PC-3 (cell line): ENCODE measurements at regions not wholly inside any gene's neighbourhood (a gene's known extent, or its start where the extent isn't known, plus 50 kb on each side); places are given as distances from the start of the nearest gene placed in this dataset.

Experiments
- ATAC-seq: fragments of 200-7000 bp; cut with Tn5 transposase; 2 replicates; pipeline ENCODE4 v1.9.1; 2020; ENCODE audit warnings: mild to moderate bottlenecking, moderate library complexity
- BruUV-seq: library from RNA; stranded (reverse); fragments of 400-500 nt; replicated peaks from 2 replicates; lab custom pipeline; 2021; lab: Mats Ljungman, UMichigan
- CTCF ChIA-PET: fragments of 300-600 bp; sonication (Branson Sonifier 250); formaldehyde crosslinking; loops from one replicate; lab custom pipeline; 2022; ENCODE audit warnings: antibody characterized with exemption; lab: Charles Lee
- POLR2A ChIA-PET: fragments of 300-600 bp; sonication (Branson Sonifier 250); formaldehyde crosslinking; loops from one replicate; lab custom pipeline; 2022; ENCODE audit warnings: antibody characterized with exemption; ENCODE audit not compliant: unreplicated experiment; lab: Charles Lee
- DNase-seq: peaks from one replicate; pipeline ENCODE4 v3.0.0-alpha.2; 2015
- H2AFZ ChIP-seq: fragments of 300-600 bp; sonication (generic); 2 replicates; pipeline ENCODE4 v1.6.0; 2016; ENCODE audit warnings: antibody characterized with exemption, low read length
- H3F3A ChIP-seq: fragments of 300-600 bp; sonication (generic); one replicate; pipeline ENCODE4 v1.6.0; 2017; ENCODE audit warnings: antibody characterized with exemption, low read length, control low read depth, mild to moderate bottlenecking; ENCODE audit not compliant: unreplicated experiment
- H3K27ac ChIP-seq: fragments of 300-600 bp; sonication (generic); 2 replicates; pipeline ENCODE4 v1.5.1; 2016; ENCODE audit warnings: mild to moderate bottlenecking, low read length
- H3K27me3 ChIP-seq: fragments of 300-600 bp; sonication (generic); 2 replicates; pipeline ENCODE4 v1.6.1; 2016; ENCODE audit warnings: low read length, mixed read lengths
- H3K36me3 ChIP-seq: fragments of 300-600 bp; sonication (generic); 2 replicates; pipeline ENCODE4 v1.6.1; 2016; ENCODE audit warnings: low read depth, mixed run types, low read length, mixed read lengths
- H3K4me1 ChIP-seq: fragments of 300-600 bp; sonication (generic); 2 replicates; pipeline ENCODE4 v1.5.1; 2016; ENCODE audit warnings: low read length; ENCODE audit not compliant: insufficient read depth
- H3K4me2 ChIP-seq: fragments of 300-600 bp; sonication (generic); 2 replicates; pipeline ENCODE4 v1.6.0; 2016; ENCODE audit warnings: low read length
- H3K4me3 ChIP-seq: fragments of 300-600 bp; sonication (generic); 2 replicates; pipeline ENCODE4 v1.5.1; 2016; ENCODE audit warnings: mild to moderate bottlenecking, low read length, mixed read lengths
- H3K79me2 ChIP-seq: fragments of 300-600 bp; sonication (generic); 2 replicates; pipeline ENCODE4 v1.6.1; 2017; ENCODE audit warnings: low read length, mixed read lengths
- H3K9ac ChIP-seq: fragments of 300-600 bp; sonication (generic); 2 replicates; pipeline ENCODE4 v1.6.0; 2016; ENCODE audit warnings: mild to moderate bottlenecking, low read length
- H3K9me2 ChIP-seq: fragments of 300-600 bp; sonication (generic); replicated peaks from 2 replicates; pipeline ENCODE4 v1.6.1; 2016; ENCODE audit warnings: mixed run types, low read length, mixed read lengths
- H3K9me3 ChIP-seq: fragments of 300-600 bp; sonication (generic); 2 replicates; pipeline ENCODE4 v1.6.1; 2016; ENCODE audit warnings: low read length, mixed read lengths
- H4K20me1 ChIP-seq: fragments of 300-600 bp; sonication (generic); 2 replicates; pipeline ENCODE4 v1.6.1; 2016; ENCODE audit warnings: low read length, mixed read lengths
- CTCF ChIP-seq: fragments of 300-600 bp; sonication (generic); conservative IDR thresholded peaks from 2 replicates; pipeline ENCODE4 v1.5.1; 2017; ENCODE audit warnings: antibody characterized with exemption, low read depth, mild to moderate bottlenecking, low read length
- EZH2 ChIP-seq: fragments of 300-600 bp; sonication (generic); IDR thresholded peaks from one replicate; pipeline ENCODE4 v1.6.1; 2017; ENCODE audit warnings: antibody characterized with exemption, mild to moderate bottlenecking, low read length; ENCODE audit not compliant: unreplicated experiment
- EZH2phosphoT487 ChIP-seq: fragments of 300-600 bp; sonication (generic); IDR thresholded peaks from 2 replicates; pipeline ENCODE4 v1.6.1; 2018; ENCODE audit warnings: mild to moderate bottlenecking, antibody characterized with exemption, low read length, borderline replicate concordance
- intact Hi-C: fragments of 100-400 bp; cut with micrococcal nuclease; formaldehyde crosslinking; loops from 2 replicates; pipeline ENCODE4 v1.9.0; 2023

- Histone ChIP-seq H3K9me2 (no peaks in the 10 kb centered on the region), H3K4me2 (no peak overlapping the region)
Measured at GRCh38 chr5:155106221-155106620, 92.7 kb downstream of the KIF4B start.

GRCh38 chr5:155113888-155114287 is 100.3 kb downstream of the KIF4B start:
- H3K4me1 ChIP-seq = no peaks in the 10 kb centered on the region
- H4K20me1 ChIP-seq = no peaks in the 10 kb centered on the region
- no peaks in the 10 kb centered on the region for H3K27me3 ChIP-seq
- no peak overlapping the region for H3K4me2 ChIP-seq
- no peak overlapping the region for H3K9ac ChIP-seq
- H3K27ac ChIP-seq = no peak overlapping the region
- H2AFZ ChIP-seq = no peak overlapping the region
- H3F3A ChIP-seq = no peaks in the 10 kb centered on the region
- H3K4me3 ChIP-seq = no peak overlapping the region
- no peak for ATAC-seq
- BruUV-seq = no TSS peak
- no peak for DNase-seq
- intact Hi-C loops = no loop called here
- TF ChIP-seq CTCF (no peak), EZH2 (no peak), EZH2phosphoT487 (no peak)
- H3K9me3 ChIP-seq = no peaks in the 10 kb centered on the region
- H3K9me2 ChIP-seq = no peaks in the 10 kb centered on the region
- no peaks in the 10 kb centered on the region for H3K36me3 ChIP-seq
- CTCF ChIA-PET = no interaction called here
- POLR2A ChIA-PET = no interaction called here
- H3K79me2 ChIP-seq = no peaks in the 10 kb centered on the region

More at GRCh38 chr5:155106221-155106620, 92.7 kb downstream of the KIF4B start:
- Histone ChIP-seq H3K36me3 (no peaks in the 10 kb centered on the region), H3K4me3 (no peak overlapping the region), H3K9me3 (no peaks in the 10 kb centered on the region), H3F3A (no peaks in the 10 kb centered on the region), H2AFZ (no peak overlapping the region), H3K9ac (no peak overlapping the region), H3K79me2 (no peaks in the 10 kb centered on the region), H3K27ac (no peak overlapping the region), H3K27me3 (no peaks in the 10 kb centered on the region), H3K4me1 (no peaks in the 10 kb centered on the region), H4K20me1 (no peaks in the 10 kb centered on the region)
- TF ChIP-seq CTCF = no peak
- no peak for TF ChIP-seq EZH2
- no peak for TF ChIP-seq EZH2phosphoT487
- intact Hi-C loops = no loop called here
- DNase-seq = no peak
- CTCF ChIA-PET = no interaction called here
- POLR2A ChIA-PET = no interaction called here
- BruUV-seq = no TSS peak
- ATAC-seq = no peak

GRCh38 chr5:155114655-155115054 is 101.1 kb downstream of the KIF4B start:
- no peaks in the 10 kb centered on the region for H3F3A ChIP-seq
- POLR2A ChIA-PET = no interaction called here
- no peaks in the 10 kb centered on the region for H3K27me3 ChIP-seq
- ATAC-seq = no peak
- H3K79me2 ChIP-seq = no peaks in the 10 kb centered on the region
- H3K9me3 ChIP-seq = no peaks in the 10 kb centered on the region
- H3K4me2 ChIP-seq = no peak overlapping the region
- H3K9ac ChIP-seq = no peak overlapping the region
- no peaks in the 10 kb centered on the region for H3K4me1 ChIP-seq
- no peak for TF ChIP-seq EZH2phosphoT487
- TF ChIP-seq EZH2 = no peak
- no peak for TF ChIP-seq CTCF
- no TSS peak for BruUV-seq
- H3K9me2 ChIP-seq = no peaks in the 10 kb centered on the region
- CTCF ChIA-PET = no interaction called here
- H4K20me1 ChIP-seq = no peaks in the 10 kb centered on the region
- no peak overlapping the region for H3K27ac ChIP-seq
- no peaks in the 10 kb centered on the region for H3K36me3 ChIP-seq
- H2AFZ ChIP-seq = no peak overlapping the region
- intact Hi-C loops = no loop called here
- no peak for DNase-seq
- no peak overlapping the region for H3K4me3 ChIP-seq
